ENCODE measurements at regions not wholly inside any gene's neighbourhood (a gene's known extent, or its start where the extent isn't known, plus 50 kb on each side); places are given as distances from the start of the nearest gene placed in this dataset.

DNA sequence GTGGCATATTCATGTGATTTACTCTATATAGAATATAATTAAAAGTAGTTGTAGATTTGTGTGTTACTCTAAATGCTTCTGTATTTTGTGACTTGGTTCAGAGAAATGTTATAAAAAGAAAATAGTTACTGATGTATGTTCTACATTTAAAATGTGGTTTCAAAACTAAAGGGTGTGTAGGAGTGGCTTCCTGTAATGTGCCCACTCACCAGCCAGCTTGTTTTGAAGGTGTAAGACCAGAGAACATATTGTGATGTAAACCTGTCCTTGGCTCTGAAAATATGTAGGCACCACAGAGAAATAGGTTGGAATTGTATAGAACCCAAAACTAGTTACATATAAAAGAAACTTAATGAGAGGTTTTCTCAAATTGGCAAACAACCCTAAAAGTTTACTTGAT lies 51.2 kb upstream of the ARRDC3 start:
- no TSS peak for BruUV-seq (replicated peaks)
- Histone ChIP-seq H3K9me3 (replicated peaks; ENCODE audit: control insufficient read depth, insufficient read depth, low read length) (no peaks in the 10 kb centered on the region), H3K27ac (ENCODE audit: control insufficient read depth, insufficient read depth) (no peak overlapping the region), H3K4me2 (ENCODE audit: control insufficient read depth, insufficient read depth) (no peak overlapping the region), H3K4me3 (no peak overlapping the region), H3K36me3 (ENCODE audit: control insufficient read depth in 2 of 2, insufficient read depth in 2 of 2, low read length in 1 of 2) (no peaks in the 10 kb centered on the region), H3K9ac (ENCODE audit: control insufficient read depth, insufficient read depth, low read length) (no peak overlapping the region), H3K79me2 (ENCODE audit: control insufficient read depth, insufficient read depth, low read length) (no peaks in the 10 kb centered on the region), H4K20me1 (ENCODE audit: control insufficient read depth, insufficient read depth) (no peaks in the 10 kb centered on the region), H2AFZ (ENCODE audit: control insufficient read depth, low read depth, low read length) (no peak overlapping the region), H3K27me3 (replicated peaks in 1 of 2; ENCODE audit: control insufficient read depth in 2 of 2, insufficient read depth in 2 of 2, low read length in 1 of 2) (no peaks in the 10 kb centered on the region), H3K4me1 (ENCODE audit: control insufficient read depth, insufficient read depth, low read length) (no peaks in the 10 kb centered on the region)
- DNase-seq (ENCODE audit: low read depth, low spot score) (no peak), FAIRE-seq (peak; percentile 18), ATAC-seq (peak; percentile 34; the same call in 1 of the 3 replicates)
- ChIA-PET RAD21 (ENCODE audit: unreplicated experiment) (interaction anchor here (1.0 kb wide), 2 partner anchors 15 to 50 kb away, joined by 3 read pairs; no protein-coding TSS in a partner anchor), POLR2A (no interaction called here), SMC1A (ENCODE audit: uncharacterized antibody, unreplicated experiment) (interaction anchor here (0.6 to 1.8 kb wide), 2 partner anchors 12 to 47 kb away, joined by 3 to 4 read pairs; no protein-coding TSS in a partner anchor), CTCF (interaction anchor here (1.9 kb wide), 1 partner anchor 15 kb away, joined by 15 read pairs; no protein-coding TSS in a partner anchor)
- in situ Hi-C loops (cut with MboI) (no loop called here), intact Hi-C loops (cut with micrococcal nuclease; ENCODE audit: unreplicated experiment) (no loop called here)
- TF ChIP-seq YY1 (IDR thresholded peaks at IDR 0.05; ENCODE audit: low read depth, low read length) (no peak), MEF2A (IDR thresholded peaks at IDR 0.05; ENCODE audit: insufficient read depth, low read depth, low read length) (peak; percentile 29; the same call in 1 of the 2 replicates), RUNX3 (IDR thresholded peaks at IDR 0.05; ENCODE audit: low read length) (peak; percentile 57)
- TF ChIP-seq, protein P1, sequence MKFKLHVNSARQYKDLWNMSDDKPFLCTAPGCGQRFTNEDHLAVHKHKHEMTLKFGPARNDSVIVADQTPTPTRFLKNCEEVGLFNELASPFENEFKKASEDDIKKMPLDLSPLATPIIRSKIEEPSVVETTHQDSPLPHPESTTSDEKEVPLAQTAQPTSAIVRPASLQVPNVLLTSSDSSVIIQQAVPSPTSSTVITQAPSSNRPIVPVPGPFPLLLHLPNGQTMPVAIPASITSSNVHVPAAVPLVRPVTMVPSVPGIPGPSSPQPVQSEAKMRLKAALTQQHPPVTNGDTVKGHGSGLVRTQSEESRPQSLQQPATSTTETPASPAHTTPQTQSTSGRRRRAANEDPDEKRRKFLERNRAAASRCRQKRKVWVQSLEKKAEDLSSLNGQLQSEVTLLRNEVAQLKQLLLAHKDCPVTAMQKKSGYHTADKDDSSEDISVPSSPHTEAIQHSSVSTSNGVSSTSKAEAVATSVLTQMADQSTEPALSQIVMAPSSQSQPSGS (IDR thresholded peaks at IDR 0.05; ENCODE audit: low read length), result no peak

GRCh38 chr5:91433861-91434260 lies 50.7 kb upstream of the ARRDC3 start:
- in situ Hi-C loops (cut with MboI), result no loop called here
- no peaks in the 10 kb centered on the region for H3K9me3 ChIP-seq (replicated peaks; ENCODE audit: control insufficient read depth, insufficient read depth, low read length)
- H2AFZ ChIP-seq (ENCODE audit: control insufficient read depth, low read depth, low read length), result no peak overlapping the region
- H4K20me1 ChIP-seq (ENCODE audit: control insufficient read depth, insufficient read depth), result no peaks in the 10 kb centered on the region
- H3K4me2 ChIP-seq (ENCODE audit: control insufficient read depth, insufficient read depth), result no peak overlapping the region
- H3K36me3 ChIP-seq (ENCODE audit: control insufficient read depth in 2 of 2, insufficient read depth in 2 of 2, low read length in 1 of 2), result no peaks in the 10 kb centered on the region
- ChIA-PET POLR2A (no interaction called here), SMC1A (ENCODE audit: uncharacterized antibody, unreplicated experiment) (interaction anchor here (1.8 to 2.6 kb wide), 2 partner anchors 11 to 14 kb away, joined by 4 to 6 read pairs; no protein-coding TSS in a partner anchor), RAD21 (ENCODE audit: unreplicated experiment) (interaction anchor here (1.0 kb wide), 1 partner anchor 14 kb away, joined by 3 read pairs; no protein-coding TSS in a partner anchor), CTCF (interaction anchor here (1.9 kb wide), 1 partner anchor 15 kb away, joined by 15 read pairs; no protein-coding TSS in a partner anchor)
- no peaks in the 10 kb centered on the region for H3K27me3 ChIP-seq (replicated peaks in 1 of 2; ENCODE audit: control insufficient read depth in 2 of 2, insufficient read depth in 2 of 2, low read length in 1 of 2)
- no peak for DNase-seq (ENCODE audit: low read depth, low spot score)
- FAIRE-seq, result no peak
- H3K9ac ChIP-seq (ENCODE audit: control insufficient read depth, insufficient read depth, low read length), result no peak overlapping the region
- BruUV-seq (replicated peaks), result no TSS peak
- 89% methylated on average over 1 of the region's 1 CpG for WGBS (ENCODE audit: insufficient coverage, insufficient replicate concordance, low lambda C conversion rate, missing lambda C conversion rate)
- no peak overlapping the region for H3K4me3 ChIP-seq
- H3K27ac ChIP-seq (ENCODE audit: control insufficient read depth, insufficient read depth), result no peak overlapping the region
- intact Hi-C loops (cut with micrococcal nuclease; ENCODE audit: unreplicated experiment), result no loop called here
- no peaks in the 10 kb centered on the region for H3K4me1 ChIP-seq (ENCODE audit: control insufficient read depth, insufficient read depth, low read length)
- TF ChIP-seq MTA3 (IDR thresholded peaks at IDR 0.05; ENCODE audit: borderline replicate concordance, low read length) (no peak), ZNF384 (IDR thresholded peaks at IDR 0.05; ENCODE audit: borderline replicate concordance, low read depth, low read length) (no peak), YBX1 (IDR thresholded peaks at IDR 0.05) (no peak), TCF7 (IDR thresholded peaks at IDR 0.05; ENCODE audit: borderline replicate concordance) (no peak)
- H3K79me2 ChIP-seq (ENCODE audit: control insufficient read depth, insufficient read depth, low read length), result no peaks in the 10 kb centered on the region
- ATAC-seq, result no peak

All from GM12878 (cell line).